ENCODE measurements at regions not wholly inside any gene's neighbourhood (a gene's known extent, or its start where the extent isn't known, plus 50 kb on each side); places are given as distances from the start of the nearest gene placed in this dataset.
"Not testable (repeated sequence)": the region's sequence is repeated elsewhere in the genome, so short reads cannot be mapped to it uniquely, and the experiment has no call there.

DNA sequence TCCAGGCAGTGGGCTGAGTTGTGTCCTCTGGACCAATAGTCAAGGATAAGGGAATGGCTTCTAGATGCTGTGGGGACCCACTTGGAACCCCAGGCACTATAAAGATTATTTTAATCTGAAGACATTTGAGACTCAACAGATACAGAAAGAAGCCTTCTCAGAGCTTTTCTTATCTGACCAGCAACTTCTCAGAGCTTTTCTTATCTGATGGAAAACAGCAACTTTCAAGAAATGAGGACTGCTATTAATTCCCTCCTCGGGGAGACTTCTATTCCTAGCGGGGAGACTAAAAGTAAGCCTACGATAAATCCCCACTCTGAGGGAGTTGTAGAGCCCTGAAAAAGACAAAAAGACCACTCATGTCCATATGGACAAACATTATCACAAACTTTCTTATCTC lies 160.5 kb downstream of the RNASET2 start:
- Histone ChIP-seq H3K4me2 (ENCODE audit: insufficient read depth, insufficient read length, low read length) (no peak overlapping the region), H3K9me3 (ENCODE audit: control insufficient read depth, low read depth, low read length) (no peaks in the 10 kb centered on the region), H2BK5ac (ENCODE audit: insufficient read length, low read length) (no peak overlapping the region), H3K9ac (ENCODE audit: extremely low read depth, insufficient read length, low read length) (no peak overlapping the region), H4K8ac (replicated peaks; ENCODE audit: insufficient read length, low read depth, low read length) (no peak overlapping the region), H2BK20ac (ENCODE audit: low read depth, low read length, poor library complexity, severe bottlenecking) (no peak overlapping the region), H4K20me1 (ENCODE audit: control insufficient read depth, insufficient read depth, insufficient read length) (no peaks in the 10 kb centered on the region), H3K4me1 (ENCODE audit: insufficient read depth, low read length) (no peaks in the 10 kb centered on the region), H2AK5ac (ENCODE audit: insufficient read length, low read length) (no peak overlapping the region), H2BK120ac (ENCODE audit: low read depth, low read length, poor library complexity, severe bottlenecking) (no peak overlapping the region), H2AFZ (ENCODE audit: low read length) (no peak overlapping the region), H2BK12ac (ENCODE audit: insufficient read length, low read depth, low read length) (no peak overlapping the region), H3K27ac (ENCODE audit: insufficient read length, low read depth, low read length) (no peak overlapping the region), H3K23ac (ENCODE audit: insufficient read length, low read depth, low read length) (no peak overlapping the region), H3K23me2 (ENCODE audit: insufficient read length, low read depth, low read length, poor library complexity, severe bottlenecking) (no peaks in the 10 kb centered on the region), H3K4ac (ENCODE audit: low read depth, low read length) (no peak overlapping the region), H4K91ac (ENCODE audit: insufficient read length, low read depth, low read length) (no peak overlapping the region), H3K56ac (ENCODE audit: insufficient read length, low read depth, low read length) (no peak overlapping the region), H3K27me3 (ENCODE audit: insufficient read depth, low read length) (no peaks in the 10 kb centered on the region), H2BK15ac (ENCODE audit: low read depth, low read length) (no peak overlapping the region), H3K14ac (ENCODE audit: insufficient read depth, low read length) (no peak overlapping the region), H3T11ph (ENCODE audit: low read length) (no peak overlapping the region), H3K79me1 (ENCODE audit: insufficient read depth, low read depth, low read length, poor library complexity, severe bottlenecking) (no peaks in the 10 kb centered on the region), H4K5ac (ENCODE audit: insufficient read length, low read depth, low read length) (no peak overlapping the region), H3K18ac (ENCODE audit: insufficient read length, low read depth, low read length) (no peak overlapping the region), H3K79me2 (ENCODE audit: insufficient read depth, low read length) (no peaks in the 10 kb centered on the region)
- H3K27me3 Mint-ChIP-seq (ENCODE audit: low read depth), result peaks cover 3% of the 10 kb centered on the region
- H3K27ac Mint-ChIP-seq, result no peak overlapping the region
- H3K9me3 Mint-ChIP-seq, result peaks cover 3 to 5% of the 10 kb centered on the region in 2 experiments; a peak in 1 of 5 replicates
- TF ChIP-seq, protein P1, sequence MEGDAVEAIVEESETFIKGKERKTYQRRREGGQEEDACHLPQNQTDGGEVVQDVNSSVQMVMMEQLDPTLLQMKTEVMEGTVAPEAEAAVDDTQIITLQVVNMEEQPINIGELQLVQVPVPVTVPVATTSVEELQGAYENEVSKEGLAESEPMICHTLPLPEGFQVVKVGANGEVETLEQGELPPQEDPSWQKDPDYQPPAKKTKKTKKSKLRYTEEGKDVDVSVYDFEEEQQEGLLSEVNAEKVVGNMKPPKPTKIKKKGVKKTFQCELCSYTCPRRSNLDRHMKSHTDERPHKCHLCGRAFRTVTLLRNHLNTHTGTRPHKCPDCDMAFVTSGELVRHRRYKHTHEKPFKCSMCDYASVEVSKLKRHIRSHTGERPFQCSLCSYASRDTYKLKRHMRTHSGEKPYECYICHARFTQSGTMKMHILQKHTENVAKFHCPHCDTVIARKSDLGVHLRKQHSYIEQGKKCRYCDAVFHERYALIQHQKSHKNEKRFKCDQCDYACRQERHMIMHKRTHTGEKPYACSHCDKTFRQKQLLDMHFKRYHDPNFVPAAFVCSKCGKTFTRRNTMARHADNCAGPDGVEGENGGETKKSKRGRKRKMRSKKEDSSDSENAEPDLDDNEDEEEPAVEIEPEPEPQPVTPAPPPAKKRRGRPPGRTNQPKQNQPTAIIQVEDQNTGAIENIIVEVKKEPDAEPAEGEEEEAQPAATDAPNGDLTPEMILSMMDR (conservative IDR thresholded peaks at IDR 0.05), result no peak
- no peaks in the 10 kb centered on the region; a peak in 1 of 7 replicates for H3K36me3 Mint-ChIP-seq (ENCODE audit: insufficient read depth in 1 of 3, low read depth in 3 of 3)
- no CpG with 5 or more reads among the region's 3 CpGs for WGBS (ENCODE audit: extremely low coverage, insufficient read length, low lambda C conversion rate)
- H3K4me1 Mint-ChIP-seq, result no peaks in the 10 kb centered on the region
- H3K4me3 Mint-ChIP-seq, result no peak overlapping the region; a peak in 1 of 5 replicates
- no peak for DNase-seq

DNA sequence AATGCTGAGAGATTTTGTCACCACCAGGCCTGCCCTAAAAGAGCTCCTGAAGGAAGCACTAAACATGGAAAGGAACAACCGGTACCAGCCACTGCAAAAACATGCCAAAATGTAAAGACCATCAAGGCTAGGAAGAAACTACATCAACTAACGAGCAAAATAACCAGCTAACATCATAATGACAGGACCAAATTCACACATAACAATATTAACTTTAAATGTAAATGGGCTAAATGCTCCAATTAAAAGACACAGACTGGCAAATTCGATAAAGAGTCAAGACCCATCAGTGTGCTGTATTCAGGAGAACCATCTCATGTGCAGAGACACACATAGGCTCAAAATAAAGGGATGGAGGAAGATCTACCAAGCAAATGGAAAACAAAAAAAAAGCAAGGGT lies 163.8 kb upstream of the RPS6KA2 start:
- not testable (repeated sequence) for H4K8ac ChIP-seq (replicated peaks; ENCODE audit: insufficient read length, low read depth, low read length); H3K79me2 ChIP-seq (ENCODE audit: insufficient read depth, low read length); H3K23ac ChIP-seq (ENCODE audit: insufficient read length, low read depth, low read length); DNase-seq; H3K9me3 ChIP-seq (ENCODE audit: control insufficient read depth, low read depth, low read length); H2BK15ac ChIP-seq (ENCODE audit: low read depth, low read length); H3K27me3 Mint-ChIP-seq (ENCODE audit: low read depth); H2AK5ac ChIP-seq (ENCODE audit: insufficient read length, low read length); H3K4me2 ChIP-seq (ENCODE audit: insufficient read depth, insufficient read length, low read length); H3K4me1 Mint-ChIP-seq; H2BK120ac ChIP-seq (ENCODE audit: low read depth, low read length, poor library complexity, severe bottlenecking); H3K79me1 ChIP-seq (ENCODE audit: insufficient read depth, low read depth, low read length, poor library complexity, severe bottlenecking); H3K27me3 ChIP-seq (ENCODE audit: insufficient read depth, low read length); H3K9ac ChIP-seq (ENCODE audit: extremely low read depth, insufficient read length, low read length); H3K27ac ChIP-seq (ENCODE audit: insufficient read length, low read depth, low read length); H4K5ac ChIP-seq (ENCODE audit: insufficient read length, low read depth, low read length); H3K4ac ChIP-seq (ENCODE audit: low read depth, low read length); H3T11ph ChIP-seq (ENCODE audit: low read length); H3K23me2 ChIP-seq (ENCODE audit: insufficient read length, low read depth, low read length, poor library complexity, severe bottlenecking); H3K4me1 ChIP-seq (ENCODE audit: insufficient read depth, low read length); H4K91ac ChIP-seq (ENCODE audit: insufficient read length, low read depth, low read length); H3K4me3 Mint-ChIP-seq; H2BK5ac ChIP-seq (ENCODE audit: insufficient read length, low read length); H2AFZ ChIP-seq (ENCODE audit: low read length); H3K56ac ChIP-seq (ENCODE audit: insufficient read length, low read depth, low read length); H3K14ac ChIP-seq (ENCODE audit: insufficient read depth, low read length); H3K27ac Mint-ChIP-seq; H4K20me1 ChIP-seq (ENCODE audit: control insufficient read depth, insufficient read depth, insufficient read length); H2BK20ac ChIP-seq (ENCODE audit: low read depth, low read length, poor library complexity, severe bottlenecking); H2BK12ac ChIP-seq (ENCODE audit: insufficient read length, low read depth, low read length); H3K18ac ChIP-seq (ENCODE audit: insufficient read length, low read depth, low read length)
- H3K36me3 Mint-ChIP-seq (ENCODE audit: insufficient read depth in 1 of 3, low read depth in 3 of 3), result peaks cover 2 to 17% (median 4%) of the 10 kb centered on the region in 3 experiments; a peak in 6 of 7 replicates
- peaks cover 12 to 23% of the 10 kb centered on the region in 2 experiments for H3K9me3 Mint-ChIP-seq
- WGBS (ENCODE audit: extremely low coverage, insufficient read length, low lambda C conversion rate), result no CpG with 5 or more reads among the region's 3 CpGs

All from H9 (cell line).